B cell (primary cell): ENCODE measurements at regions not wholly inside any gene's neighbourhood (a gene's known extent, or its start where the extent isn't known, plus 50 kb on each side); places are given as distances from the start of the nearest gene placed in this dataset.

Source experiments
- ATAC-seq: fragments of 200-7000 bp; cut with Tn5 transposase; one replicate; pipeline ENCODE4 v1.10.0; 2021; ENCODE audit warnings: low read depth, mild to moderate bottlenecking, moderate number of reproducible peaks, moderate library complexity
- CTCF ChIA-PET: fragments of 350-600 bp; sonication (Branson Sonifier 250); formaldehyde crosslinking; loops from one replicate; lab custom pipeline; 2021; ENCODE audit warnings: antibody characterized with exemption, inconsistent platforms; lab: Charles Lee
- POLR2A ChIA-PET: fragments of 350-600 bp; sonication (Branson Sonifier 250); formaldehyde crosslinking; loops from one replicate; lab custom pipeline; 2021; ENCODE audit warnings: antibody characterized with exemption; lab: Charles Lee
- DNase-seq: peaks from one replicate; pipeline ENCODE4 v3.0.0; 2013
- H2AFZ ChIP-seq: 2 replicates; pipeline ENCODE4 v1.6.1; 2012; ENCODE audit warnings: mild to moderate bottlenecking, low read depth, low read length; ENCODE audit not compliant: insufficient read depth, poor library complexity, severe bottlenecking
- H3K27ac ChIP-seq, 2 donors: 1 replicate in 1 of 2; 2 replicates in 1 of 2; pipeline ENCODE4 v1.5.1; 2012 to 2013; ENCODE audit warnings: low read length in 2 of 2, mild to moderate bottlenecking in 2 of 2, moderate library complexity in 1 of 2
- H3K27me3 ChIP-seq, 4 experiments: fragments of 200-600 bp in 1 of 4; sonication (generic) in 1 of 4; replicated peaks in 1 of 4; 1 replicate in 2 of 4; 2 replicates in 2 of 4; pipeline versions ENCODE4 v1.6.1 to v1.7.0; 2013 to 2016; ENCODE audit warnings: low read length in 3 of 4, mild to moderate bottlenecking in 2 of 4, mixed read lengths in 1 of 4, moderate library complexity in 1 of 4; ENCODE audit not compliant: insufficient read depth in 4 of 4, control insufficient read depth in 3 of 4; ENCODE audit errors: control extremely low read depth in 1 of 4
- H3K36me3 ChIP-seq, 2 experiments: replicated peaks in 1 of 2; 1 replicate in 1 of 2; 2 replicates in 1 of 2; pipeline versions ENCODE4 v1.6.1 to v1.7.1; 2013; ENCODE audit warnings: low read length in 1 of 2; ENCODE audit not compliant: insufficient read depth in 2 of 2, control insufficient read depth in 1 of 2; ENCODE audit errors: control extremely low read depth in 1 of 2, extremely low read depth in 1 of 2
- H3K4me1 ChIP-seq, 2 donors: fragments of 200-600 bp in 1 of 2; sonication (generic) in 1 of 2; 1 replicate in 1 of 2; 2 replicates in 1 of 2; pipeline versions ENCODE4 v1.5.1 to v1.6.1; 2013 to 2017; ENCODE audit warnings: low read length in 2 of 2; ENCODE audit not compliant: control insufficient read depth in 2 of 2, insufficient read depth in 2 of 2
- H3K4me2 ChIP-seq: replicated peaks from 2 replicates; pipeline ENCODE3; 2012; ENCODE audit warnings: mild to moderate bottlenecking, low read depth, low read length; ENCODE audit not compliant: poor library complexity, severe bottlenecking
- H3K4me3 ChIP-seq, 5 experiments: fragments of 200-600 bp in 1 of 5; sonication (generic) in 1 of 5; 1 replicate in 3 of 5; 2 replicates in 2 of 5; pipeline versions ENCODE4 v1.5.1 to v1.7.0; 2011 to 2016; ENCODE audit warnings: low read length in 4 of 5, mild to moderate bottlenecking in 4 of 5, low read depth in 2 of 5, control low read depth in 1 of 5, moderate library complexity in 1 of 5; ENCODE audit not compliant: insufficient read depth in 1 of 5; ENCODE audit errors: control extremely low read depth in 1 of 5, extremely low read depth in 1 of 5
- H3K79me2 ChIP-seq: fragments of 200-600 bp; sonication (generic); one replicate; pipeline ENCODE4 v1.6.0; 2016; ENCODE audit warnings: low read length; ENCODE audit not compliant: control insufficient read depth, insufficient read depth
- H3K9ac ChIP-seq: fragments of 200-600 bp; sonication (generic); 2 replicates; pipeline ENCODE4 v1.6.1; 2017; ENCODE audit warnings: mild to moderate bottlenecking, low read length, moderate library complexity
- H3K9me3 ChIP-seq, 3 donors: one replicate each; pipeline versions ENCODE4 v1.6.1 to v1.7.1; 2013; ENCODE audit warnings: low read length in 2 of 3; ENCODE audit not compliant: control insufficient read depth in 2 of 3, insufficient read depth in 1 of 3; ENCODE audit errors: control extremely low read depth in 1 of 3
- H4K20me1 ChIP-seq: 2 replicates; pipeline ENCODE4 v1.6.0; 2012; ENCODE audit warnings: mild to moderate bottlenecking, low read length; ENCODE audit not compliant: insufficient read depth, control insufficient read depth, poor library complexity, severe bottlenecking
- H3K27ac Mint-ChIP-seq: one replicate; pipeline ENCODE4 v1.8.0; 2021; ENCODE audit warnings: mixed read lengths
- H3K27me3 Mint-ChIP-seq: one replicate; pipeline ENCODE4 v1.8.0; 2021; ENCODE audit warnings: mixed read lengths
- H3K4me1 Mint-ChIP-seq: one replicate; pipeline ENCODE4 v1.8.0; 2021; ENCODE audit warnings: mixed read lengths
- H3K4me3 Mint-ChIP-seq: one replicate; pipeline ENCODE4 v1.8.0; 2021; ENCODE audit warnings: mixed read lengths
- H3K9me3 Mint-ChIP-seq: one replicate; pipeline ENCODE4 v1.8.0; 2022; ENCODE audit warnings: mixed read lengths; ENCODE audit not compliant: insufficient read depth
- CTCF ChIP-seq: fragments of 200-600 bp; IDR thresholded peaks from one replicate; pipeline ENCODE4 v1.8.0; 2022; ENCODE audit warnings: antibody characterized with exemption, mild to moderate bottlenecking
- EZH2 ChIP-seq: IDR thresholded peaks from 2 replicates; pipeline ENCODE4 v1.6.1; 2012; ENCODE audit warnings: borderline replicate concordance, low read depth, mild to moderate bottlenecking, moderate library complexity, low read length; ENCODE audit not compliant: insufficient read depth, poor library complexity, severe bottlenecking
- WGBS: methylation state at CpG from one replicate; pipeline ENCODE4 v1.1.5; 2013; ENCODE audit warnings: missing lambda C conversion rate; ENCODE audit not compliant: insufficient coverage; 5-methylcytosine and 5-hydroxymethylcytosine counted together
- intact Hi-C: fragments of 100-400 bp; cut with micrococcal nuclease; formaldehyde crosslinking; loops from one replicate; pipeline ENCODE4 v1.10.0; 2022

- no peak for TF ChIP-seq CTCF
- TF ChIP-seq EZH2: no peak
- Histone ChIP-seq H3K4me3 (no peak overlapping the region), H3K9me3 (no peaks in the 10 kb centered on the region), H3K27me3 (no peaks in the 10 kb centered on the region), H4K20me1 (no peaks in the 10 kb centered on the region), H3K27ac (no peak overlapping the region), H3K9ac (no peak overlapping the region), H3K36me3 (no peaks in the 10 kb centered on the region), H3K4me1 (no peaks in the 10 kb centered on the region), H3K79me2 (no peaks in the 10 kb centered on the region), H3K4me2 (no peak overlapping the region), H2AFZ (no peak overlapping the region)
- H3K27ac Mint-ChIP-seq: no peak overlapping the region
- ChIA-PET POLR2A (no interaction called here), CTCF (no interaction called here)
- intact Hi-C loops: no loop called here
- DNase-seq: no peak
- H3K9me3 Mint-ChIP-seq: no peaks in the 10 kb centered on the region
- no peaks in the 10 kb centered on the region for H3K27me3 Mint-ChIP-seq
- ATAC-seq: no peak
- WGBS: 95% methylated on average over 3 of the region's 4 CpGs
- no peaks in the 10 kb centered on the region for H3K4me1 Mint-ChIP-seq
- H3K4me3 Mint-ChIP-seq: no peak overlapping the region
These were observed 368.7 kb upstream of the ADGRL2 start for GRCh38 chr1:81432059-81432458.

GRCh38 chr1:81431624-81432000 is 369.1 kb upstream of the ADGRL2 start:
- ChIA-PET POLR2A (no interaction called here), CTCF (no interaction called here)
- H3K4me1 Mint-ChIP-seq: no peaks in the 10 kb centered on the region
- no peaks in the 10 kb centered on the region for H3K9me3 Mint-ChIP-seq
- ATAC-seq (no peak), DNase-seq (no peak)
- Histone ChIP-seq H3K4me3 (no peak overlapping the region), H3K27me3 (no peaks in the 10 kb centered on the region), H3K79me2 (no peaks in the 10 kb centered on the region), H4K20me1 (no peaks in the 10 kb centered on the region), H3K4me1 (no peaks in the 10 kb centered on the region), H3K36me3 (no peaks in the 10 kb centered on the region), H2AFZ (no peak overlapping the region), H3K9me3 (no peaks in the 10 kb centered on the region), H3K27ac (no peak overlapping the region), H3K4me2 (no peak overlapping the region), H3K9ac (no peak overlapping the region)
- H3K27me3 Mint-ChIP-seq: no peaks in the 10 kb centered on the region
- WGBS: no CpG with 5 or more reads among the region's 2 CpGs
- no peak for TF ChIP-seq CTCF
- intact Hi-C loops: no loop called here
- H3K4me3 Mint-ChIP-seq: no peak overlapping the region
- no peak overlapping the region for H3K27ac Mint-ChIP-seq
